ENCODE measurements at regions not wholly inside any gene's neighbourhood (a gene's known extent, or its start where the extent isn't known, plus 50 kb on each side); places are given as distances from the start of the nearest gene placed in this dataset.

GRCh38 chr3:197356741-197357140 lies 58.3 kb upstream of the DLG1 start:
- TF ChIP-seq CTCF (conservative IDR thresholded peaks at IDR 0.05; ENCODE audit: low read length) (no peak), EZH2phosphoT487 (IDR thresholded peaks at IDR 0.05; ENCODE audit: borderline replicate concordance, low read depth, low read length) (no peak)
